ENCODE measurements at regions not wholly inside any gene's neighbourhood (a gene's known extent, or its start where the extent isn't known, plus 50 kb on each side); places are given as distances from the start of the nearest gene placed in this dataset.

DNA sequence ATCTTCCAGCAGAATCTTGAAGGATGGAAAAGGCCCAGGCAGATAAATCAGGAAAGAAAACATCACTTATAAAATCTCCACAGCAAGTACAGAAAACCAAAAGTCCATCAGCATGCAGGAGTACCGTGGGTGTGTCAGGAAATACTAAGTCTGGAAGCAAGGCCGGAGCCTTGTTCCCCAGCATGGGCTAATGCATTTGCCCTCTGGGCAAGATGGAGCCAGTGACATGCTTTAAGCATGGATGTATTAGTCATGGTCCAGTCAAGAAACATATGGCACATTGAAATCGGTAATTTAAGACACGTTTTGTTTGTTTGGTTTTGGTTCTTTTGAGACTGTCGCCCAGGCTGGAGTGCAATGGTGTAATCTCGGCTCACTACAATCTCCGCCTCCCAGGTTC, 506.0 kb upstream of the JARID2 start:
- Histone ChIP-seq H3K4me1 (ENCODE audit: insufficient read depth, low read length) (no peaks in the 10 kb centered on the region), H2BK12ac (ENCODE audit: insufficient read length, low read depth, low read length) (no peak overlapping the region), H4K91ac (ENCODE audit: insufficient read length, low read depth, low read length) (no peak overlapping the region), H3K18ac (ENCODE audit: insufficient read length, low read depth, low read length) (no peak overlapping the region), H3K9ac (ENCODE audit: extremely low read depth, insufficient read length, low read length) (no peak overlapping the region), H3K14ac (ENCODE audit: insufficient read depth, low read length) (no peak overlapping the region), H3K23ac (ENCODE audit: insufficient read length, low read depth, low read length) (no peak overlapping the region), H4K5ac (ENCODE audit: insufficient read length, low read depth, low read length) (no peak overlapping the region), H4K20me1 (ENCODE audit: control insufficient read depth, insufficient read depth, insufficient read length) (no peaks in the 10 kb centered on the region), H3K4me2 (ENCODE audit: insufficient read depth, insufficient read length, low read length) (no peak overlapping the region), H3K9me3 (ENCODE audit: control insufficient read depth, low read depth, low read length) (no peaks in the 10 kb centered on the region), H3K27me3 (ENCODE audit: insufficient read depth, low read length) (no peaks in the 10 kb centered on the region), H3K79me2 (ENCODE audit: insufficient read depth, low read length) (no peaks in the 10 kb centered on the region), H4K8ac (replicated peaks; ENCODE audit: insufficient read length, low read depth, low read length) (no peak overlapping the region), H3K4ac (ENCODE audit: low read depth, low read length) (no peak overlapping the region), H3K27ac (ENCODE audit: insufficient read length, low read depth, low read length) (no peak overlapping the region), H3K56ac (ENCODE audit: insufficient read length, low read depth, low read length) (no peak overlapping the region), H3K23me2 (ENCODE audit: insufficient read length, low read depth, low read length, poor library complexity, severe bottlenecking) (no peaks in the 10 kb centered on the region), H2AK5ac (ENCODE audit: insufficient read length, low read length) (no peak overlapping the region), H2BK20ac (ENCODE audit: low read depth, low read length, poor library complexity, severe bottlenecking) (no peak overlapping the region), H3T11ph (ENCODE audit: low read length) (no peak overlapping the region), H2BK120ac (ENCODE audit: low read depth, low read length, poor library complexity, severe bottlenecking) (no peak overlapping the region), H2BK5ac (ENCODE audit: insufficient read length, low read length) (no peak overlapping the region), H2BK15ac (ENCODE audit: low read depth, low read length) (no peak overlapping the region), H2AFZ (ENCODE audit: low read length) (no peak overlapping the region), H3K79me1 (ENCODE audit: insufficient read depth, low read depth, low read length, poor library complexity, severe bottlenecking) (no peaks in the 10 kb centered on the region)
- H3K36me3 Mint-ChIP-seq (ENCODE audit: insufficient read depth in 1 of 3, low read depth in 3 of 3), result no peaks in the 10 kb centered on the region; a peak in 2 of 7 replicates
- peaks cover 11% of the 10 kb centered on the region for H3K27me3 Mint-ChIP-seq (ENCODE audit: low read depth)
- TF ChIP-seq, protein P1, sequence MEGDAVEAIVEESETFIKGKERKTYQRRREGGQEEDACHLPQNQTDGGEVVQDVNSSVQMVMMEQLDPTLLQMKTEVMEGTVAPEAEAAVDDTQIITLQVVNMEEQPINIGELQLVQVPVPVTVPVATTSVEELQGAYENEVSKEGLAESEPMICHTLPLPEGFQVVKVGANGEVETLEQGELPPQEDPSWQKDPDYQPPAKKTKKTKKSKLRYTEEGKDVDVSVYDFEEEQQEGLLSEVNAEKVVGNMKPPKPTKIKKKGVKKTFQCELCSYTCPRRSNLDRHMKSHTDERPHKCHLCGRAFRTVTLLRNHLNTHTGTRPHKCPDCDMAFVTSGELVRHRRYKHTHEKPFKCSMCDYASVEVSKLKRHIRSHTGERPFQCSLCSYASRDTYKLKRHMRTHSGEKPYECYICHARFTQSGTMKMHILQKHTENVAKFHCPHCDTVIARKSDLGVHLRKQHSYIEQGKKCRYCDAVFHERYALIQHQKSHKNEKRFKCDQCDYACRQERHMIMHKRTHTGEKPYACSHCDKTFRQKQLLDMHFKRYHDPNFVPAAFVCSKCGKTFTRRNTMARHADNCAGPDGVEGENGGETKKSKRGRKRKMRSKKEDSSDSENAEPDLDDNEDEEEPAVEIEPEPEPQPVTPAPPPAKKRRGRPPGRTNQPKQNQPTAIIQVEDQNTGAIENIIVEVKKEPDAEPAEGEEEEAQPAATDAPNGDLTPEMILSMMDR (conservative IDR thresholded peaks at IDR 0.05), result no peak
- no CpG with 5 or more reads among the region's 7 CpGs for WGBS (ENCODE audit: extremely low coverage, insufficient read length, low lambda C conversion rate)
- H3K4me3 Mint-ChIP-seq, result no peak overlapping the region
- H3K27ac Mint-ChIP-seq, result no peak overlapping the region
- H3K4me1 Mint-ChIP-seq, result peaks cover 5 to 13% of the 10 kb centered on the region in 2 experiments
- no peak for DNase-seq
- H3K9me3 Mint-ChIP-seq, result no peaks in the 10 kb centered on the region
